Jurkat, Clone E6-1 (cell line): ENCODE measurements at regions not wholly inside any gene's neighbourhood (a gene's known extent, or its start where the extent isn't known, plus 50 kb on each side); places are given as distances from the start of the nearest gene placed in this dataset.

ENCODE experiments used
- DNase-seq: peaks from one replicate; pipeline ENCODE4 v3.0.0-alpha.2; 2011; ENCODE audit warnings: low read depth, low spot score
- H3K4me3 ChIP-seq: 2 replicates; pipeline ENCODE4 v1.5.1; 2011; ENCODE audit warnings: mild to moderate bottlenecking, low read length, control low read depth, moderate library complexity

GRCh38 chrX:19172741-19173140 is 50.5 kb upstream of the ADGRG2 start:
- no peak overlapping the region for H3K4me3 ChIP-seq
- no peak for DNase-seq

GRCh38 chrX:19174401-19175025 is 52.2 kb upstream of the ADGRG2 start:
- H3K4me3 ChIP-seq: no peak overlapping the region
- DNase-seq: no peak

DNA sequence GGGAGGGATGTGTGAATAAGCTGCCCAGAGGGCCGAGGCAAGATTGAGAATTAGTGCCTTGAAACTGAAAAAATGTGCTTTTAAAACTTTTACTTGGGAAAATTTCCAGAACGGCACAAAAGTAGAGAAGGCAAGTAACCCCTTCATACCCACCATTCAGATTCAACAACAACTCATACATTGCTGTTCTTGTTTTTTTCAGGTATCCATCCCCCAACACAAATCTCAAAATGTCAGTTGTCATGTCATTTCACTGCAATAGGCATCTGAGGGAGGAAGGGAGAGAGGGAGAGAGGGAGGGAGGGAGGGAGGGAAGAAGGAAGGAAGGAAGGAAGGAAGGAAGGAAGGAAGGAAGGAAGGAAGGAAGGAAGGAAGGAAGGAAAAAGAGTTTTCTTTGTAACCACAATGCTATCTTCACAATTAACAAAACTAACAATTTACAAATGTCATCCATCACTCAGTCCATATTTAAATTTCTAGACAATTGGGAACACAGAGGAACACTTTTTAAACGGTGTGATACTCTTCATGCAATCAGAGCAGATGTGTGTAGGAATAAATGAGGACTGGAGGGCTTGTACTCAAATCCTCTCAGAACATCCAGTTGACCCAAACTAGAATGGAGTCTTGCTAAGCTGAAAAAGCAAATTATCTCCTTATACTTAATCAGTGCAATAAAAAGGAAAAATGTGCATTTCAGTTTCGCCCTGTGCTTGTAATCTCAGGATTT is 54.8 kb upstream of the ADGRG2 start:
- H3K4me3 ChIP-seq: no peak overlapping the region

DNA sequence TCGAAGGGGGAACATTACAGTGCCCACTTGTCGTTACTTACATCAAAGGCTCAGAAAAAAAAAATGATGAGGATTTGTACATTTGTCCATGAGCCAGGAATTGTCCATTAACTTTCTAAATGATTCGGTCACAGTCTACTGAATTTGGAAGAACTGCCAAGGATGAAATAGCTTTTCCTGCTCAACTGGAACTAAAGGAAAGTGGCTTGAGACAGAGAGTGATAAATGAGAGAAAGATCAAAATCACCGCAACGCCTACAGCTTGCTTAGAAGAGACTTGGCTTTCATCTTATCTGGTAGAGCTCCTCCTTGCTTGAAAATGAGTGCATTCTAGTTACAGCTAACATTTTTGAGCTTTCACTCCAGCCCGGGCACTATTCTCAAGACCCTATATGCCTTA is 55.5 kb upstream of the ADGRG2 start:
- H3K4me3 ChIP-seq: no peak overlapping the region
- no peak for DNase-seq

More for the DNA sequence above, 54.8 kb upstream of the ADGRG2 start:
- DNase-seq: no peak

- no peak overlapping the region for H3K4me3 ChIP-seq
- no peak for DNase-seq
Observed at GRCh38 chrX:19178402-19178801, 56.1 kb upstream of the ADGRG2 start.

DNA sequence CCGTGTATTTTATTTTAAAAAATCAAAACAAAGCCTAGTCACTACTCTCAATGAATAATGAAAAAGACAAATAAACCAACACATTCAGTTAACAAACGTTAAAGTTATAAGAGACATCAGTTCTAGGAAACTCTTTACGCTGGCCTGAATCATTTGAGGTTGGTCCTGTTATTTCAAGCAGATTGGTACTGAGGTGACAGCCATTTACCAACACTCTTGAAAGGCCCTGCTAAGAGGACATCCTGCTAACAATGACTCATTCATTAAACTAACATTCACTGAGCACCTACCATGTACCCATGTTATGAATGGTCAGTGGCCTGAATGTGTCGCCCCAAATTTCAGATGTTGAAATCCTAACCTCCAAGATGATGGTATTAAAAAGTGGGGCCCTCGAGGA is 57.1 kb upstream of the ADGRG2 start:
- no peak for DNase-seq
- H3K4me3 ChIP-seq: no peak overlapping the region

DNA sequence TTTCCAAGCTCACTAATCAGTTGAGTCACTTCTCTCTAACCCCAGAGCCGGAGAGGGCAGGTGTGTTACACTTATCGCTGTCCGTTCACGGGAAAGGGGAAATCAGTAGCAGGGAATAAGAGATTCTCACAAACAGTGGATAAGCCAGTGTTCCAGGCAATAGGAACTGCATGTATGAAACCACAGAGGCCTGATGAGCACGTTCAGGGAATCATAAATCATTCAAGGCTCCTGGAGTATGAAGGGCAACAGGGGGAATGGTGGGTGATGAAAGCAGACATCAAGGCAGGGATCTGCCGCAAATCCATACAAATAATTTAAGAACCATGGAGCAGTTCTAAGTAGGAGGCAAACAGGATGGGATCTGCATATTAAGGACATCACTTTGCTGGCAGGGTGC is 59.1 kb upstream of the ADGRG2 start:
- H3K4me3 ChIP-seq: no peak overlapping the region
- DNase-seq: no peak

DNA sequence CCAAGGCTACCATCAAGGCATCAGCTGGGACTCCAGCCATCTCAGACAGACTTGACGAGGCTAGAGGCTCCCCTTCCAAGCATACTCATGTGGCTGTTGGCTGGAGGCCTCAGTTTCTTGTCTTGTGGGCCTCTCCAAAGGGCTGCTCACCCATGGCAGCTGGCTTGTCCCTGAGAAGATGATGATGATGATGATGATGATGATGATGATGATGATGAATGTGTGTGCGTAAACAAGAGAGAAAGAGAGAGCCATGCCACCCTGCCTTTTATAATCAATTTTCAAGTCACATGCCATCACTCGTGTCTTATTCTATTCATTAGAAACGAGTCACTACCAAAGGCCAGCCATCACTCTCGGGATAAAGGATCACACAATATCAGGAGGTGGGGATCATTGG is 60.5 kb upstream of the ADGRG2 start:
- no peak for DNase-seq
- H3K4me3 ChIP-seq: no peak overlapping the region

DNA sequence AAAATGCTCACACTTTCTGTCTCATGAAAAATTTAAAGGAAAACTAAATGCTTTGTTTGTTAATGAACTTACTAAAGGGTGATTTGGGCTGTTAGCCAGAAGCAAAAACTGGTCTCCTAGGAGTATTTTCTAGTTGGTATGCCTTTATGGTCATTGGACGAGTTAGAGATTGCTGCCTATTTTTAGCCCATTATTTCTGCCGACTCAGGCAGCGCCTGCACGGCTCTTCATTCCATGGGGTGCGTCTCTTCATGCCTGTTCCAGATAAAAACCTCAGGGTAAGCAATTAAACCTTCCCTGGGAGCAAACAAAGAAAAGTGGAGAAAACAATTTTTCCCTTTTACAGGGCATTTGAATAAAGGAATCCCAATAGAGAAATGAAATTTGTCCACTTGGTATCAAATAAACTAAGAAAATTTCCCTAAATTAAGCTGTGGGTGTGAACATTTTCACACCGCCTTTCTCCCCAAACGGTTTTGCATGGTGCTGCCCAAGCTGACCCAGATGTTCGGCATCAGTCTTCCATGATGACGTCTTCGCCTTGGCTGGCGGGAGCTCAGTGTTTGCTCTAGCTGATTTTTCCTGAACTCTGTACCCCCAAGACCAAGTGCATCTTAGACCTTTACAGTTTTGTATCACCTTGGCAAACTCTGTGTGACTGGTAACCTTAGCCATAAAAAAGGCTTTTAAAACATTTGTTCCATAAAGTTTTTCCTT is 61.7 kb upstream of the ADGRG2 start:
- DNase-seq: no peak
- no peak overlapping the region for H3K4me3 ChIP-seq

GRCh38 chrX:19188566-19188965 is 66.3 kb upstream of the ADGRG2 start:
- no peak for DNase-seq
- H3K4me3 ChIP-seq: no peak overlapping the region

- H3K4me3 ChIP-seq: no peak overlapping the region
- no peak for DNase-seq
Observed at GRCh38 chrX:19190902-19191301, 68.6 kb upstream of the ADGRG2 start.

GRCh38 chrX:19193565-19193964 is 71.3 kb upstream of the ADGRG2 start:
- H3K4me3 ChIP-seq: no peak overlapping the region
- no peak for DNase-seq

- DNase-seq: no peak
- no peak overlapping the region for H3K4me3 ChIP-seq
Observed at GRCh38 chrX:19194285-19195242, 72.3 kb upstream of the ADGRG2 start.

DNA sequence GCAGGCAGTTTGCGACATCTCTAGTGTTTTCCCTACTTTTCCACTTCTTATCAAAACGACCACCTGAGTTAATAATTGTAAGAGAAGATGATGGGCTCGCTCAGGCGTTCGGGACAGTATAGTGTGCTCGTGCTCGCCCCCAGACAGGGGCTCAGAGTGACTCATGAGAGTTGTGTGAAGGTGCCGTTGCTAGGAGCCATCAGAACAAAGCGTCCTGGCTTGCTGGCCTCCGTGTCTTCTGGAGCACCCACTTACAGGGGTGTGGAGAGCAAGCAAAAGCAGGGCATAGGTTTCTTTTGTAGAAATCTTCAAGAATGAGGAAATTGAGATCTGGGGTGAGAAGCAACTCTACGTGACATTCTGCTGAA is 73.0 kb upstream of the ADGRG2 start:
- H3K4me3 ChIP-seq: no peak overlapping the region
- DNase-seq: no peak

- no peak overlapping the region for H3K4me3 ChIP-seq
- no peak for DNase-seq
Observed at GRCh38 chrX:19198473-19198872, 76.2 kb upstream of the ADGRG2 start.

DNA sequence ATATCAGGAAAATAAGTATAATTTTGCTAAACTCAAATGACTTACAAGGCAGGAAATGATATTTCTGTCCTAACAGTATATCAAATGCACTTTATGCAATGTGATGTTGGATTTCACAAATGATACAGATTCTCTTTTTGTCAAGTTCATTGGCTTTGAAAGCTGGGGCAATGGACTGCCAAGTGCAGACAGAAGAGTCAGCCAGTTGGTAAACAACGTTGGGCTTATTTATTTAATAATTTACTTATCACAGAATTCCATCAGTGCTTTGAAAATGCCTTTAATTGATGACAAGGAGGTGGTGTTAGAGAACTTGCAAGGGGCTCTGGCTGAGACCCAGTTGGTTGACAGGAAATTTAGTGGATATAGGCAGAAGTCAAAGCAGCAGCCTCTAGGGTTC is 79.9 kb upstream of the ADGRG2 start:
- DNase-seq: no peak
- H3K4me3 ChIP-seq: no peak overlapping the region

GRCh38 chrX:19204636-19205035 is 82.4 kb upstream of the ADGRG2 start:
- DNase-seq: no peak
- H3K4me3 ChIP-seq: no peak overlapping the region

GRCh38 chrX:19212037-19212436 is 89.8 kb upstream of the ADGRG2 start:
- no peak overlapping the region for H3K4me3 ChIP-seq
- no peak for DNase-seq

- DNase-seq: no peak
- H3K4me3 ChIP-seq: no peak overlapping the region
Observed at GRCh38 chrX:19213610-19214152, 91.4 kb upstream of the ADGRG2 start.
